Esophagus muscularis mucosa (tissue), 4 donors: ENCODE measurements at regions not wholly inside any gene's neighbourhood (a gene's known extent, or its start where the extent isn't known, plus 50 kb on each side); places are given as distances from the start of the nearest gene placed in this dataset.

Source experiments
- DNase-seq: peaks from one replicate; pipeline ENCODE4 v3.0.0-alpha.2; 2017; ENCODE audit errors: extremely low spot score
- H3K27ac ChIP-seq, 4 donors: fragments of 200-600 bp; sonication (generic); replicated peaks in 1 of 4; 1 replicate in 3 of 4; 2 replicates in 1 of 4; pipeline ENCODE4 v1.5.1; 2016 to 2019; ENCODE audit warnings: mild to moderate bottlenecking in 1 of 4
- H3K27me3 ChIP-seq, 4 donors: fragments of 200-600 bp; sonication (generic); one replicate each; pipeline versions ENCODE4 v1.5.1 to v1.6.0; 2016 to 2019
- H3K36me3 ChIP-seq, 4 donors: fragments of 200-600 bp; sonication (generic); one replicate each; pipeline ENCODE4 v1.5.1; 2016 to 2019
- H3K4me1 ChIP-seq, 4 donors: fragments of 200-600 bp; sonication (generic); one replicate each; pipeline ENCODE4 v1.5.1; 2016 to 2019
- H3K4me3 ChIP-seq, 4 donors: fragments of 200-600 bp; sonication (generic); 1 replicate in 2 of 4; 2 replicates in 2 of 4; pipeline ENCODE4 v1.5.1; 2016 to 2019; ENCODE audit warnings: mild to moderate bottlenecking in 4 of 4, moderate library complexity in 1 of 4
- H3K9me3 ChIP-seq, 4 donors: fragments of 200-600 bp; sonication (generic); 1 replicate in 3 of 4; 2 replicates in 1 of 4; pipeline ENCODE4 v1.5.1; 2016 to 2019
- EP300 ChIP-seq: sonication (generic); formaldehyde crosslinking; IDR thresholded peaks from one replicate; pipeline ENCODE4 v1.6.1; 2017; ENCODE audit warnings: antibody characterized with exemption
- POLR2A ChIP-seq: fragments of 450-650 bp; IDR thresholded peaks from one replicate; pipeline ENCODE4 v1.6.1; 2017; ENCODE audit warnings: antibody characterized with exemption, moderate library complexity, mild to moderate bottlenecking, low read depth
- POLR2AphosphoS5 ChIP-seq, 2 donors: sonication (generic); formaldehyde crosslinking; IDR thresholded peaks; one replicate each; pipeline ENCODE4 v1.6.1; 2017; ENCODE audit warnings: antibody characterized with exemption in 2 of 2
- WGBS: methylation state at CpG from one replicate; pipeline ENCODE4 v1.1.5; 2018; 5-methylcytosine and 5-hydroxymethylcytosine counted together
- intact Hi-C: fragments of 100-400 bp; cut with DNase I; formaldehyde crosslinking; loops from one replicate; pipeline ENCODE4 v1.15.1; 2023
- TF ChIP-seq, protein P1 (sequence below), 3 experiments: fragments of 200-600 bp in 2 of 3; fragments of 450-650 bp in 1 of 3; sonication (generic) in 2 of 3; IDR thresholded peaks; one replicate each; pipeline ENCODE4 v1.5.1; 2017 to 2019; ENCODE audit warnings: antibody characterized with exemption in 3 of 3, mild to moderate bottlenecking in 2 of 3, moderate library complexity in 1 of 3

DNA sequence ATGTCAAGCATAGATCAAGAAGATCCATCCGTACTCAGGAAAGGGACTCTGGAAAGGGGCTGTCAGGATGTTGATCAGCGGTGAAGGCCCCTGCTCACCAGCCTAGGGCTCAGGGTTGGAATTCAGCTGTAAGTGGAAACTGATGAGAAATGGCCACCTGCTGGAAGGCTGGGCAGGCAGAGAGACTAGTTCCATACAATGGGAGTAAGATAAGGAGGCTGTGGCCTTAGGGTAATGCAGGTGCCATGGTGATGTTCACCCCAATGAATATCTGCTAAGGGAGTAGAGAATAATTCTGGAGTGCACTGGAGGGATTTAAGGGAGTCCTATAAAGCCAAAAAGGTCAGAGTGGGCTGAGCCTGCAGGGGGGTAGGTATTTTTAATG, 256.6 kb downstream of the CYRIA start:
- 86% methylated on average over 2 of the region's 2 CpGs for WGBS
- no peaks in the 10 kb centered on the region for H3K27me3 ChIP-seq
- no peak overlapping the region for H3K4me3 ChIP-seq
- no peaks in the 10 kb centered on the region for H3K36me3 ChIP-seq
- no peak for DNase-seq
- no peak overlapping the region for H3K27ac ChIP-seq
- H3K9me3 ChIP-seq: no peaks in the 10 kb centered on the region
- intact Hi-C loops: no loop called here
- H3K4me1 ChIP-seq: peaks cover 0 to 19% (median 0%) of the 10 kb centered on the region in 4 donors
- no peak for TF ChIP-seq POLR2A
- TF ChIP-seq EP300: no peak
- TF ChIP-seq POLR2AphosphoS5 (IDR thresholded peaks at IDR 0.05): no peak
- TF ChIP-seq, protein P1, sequence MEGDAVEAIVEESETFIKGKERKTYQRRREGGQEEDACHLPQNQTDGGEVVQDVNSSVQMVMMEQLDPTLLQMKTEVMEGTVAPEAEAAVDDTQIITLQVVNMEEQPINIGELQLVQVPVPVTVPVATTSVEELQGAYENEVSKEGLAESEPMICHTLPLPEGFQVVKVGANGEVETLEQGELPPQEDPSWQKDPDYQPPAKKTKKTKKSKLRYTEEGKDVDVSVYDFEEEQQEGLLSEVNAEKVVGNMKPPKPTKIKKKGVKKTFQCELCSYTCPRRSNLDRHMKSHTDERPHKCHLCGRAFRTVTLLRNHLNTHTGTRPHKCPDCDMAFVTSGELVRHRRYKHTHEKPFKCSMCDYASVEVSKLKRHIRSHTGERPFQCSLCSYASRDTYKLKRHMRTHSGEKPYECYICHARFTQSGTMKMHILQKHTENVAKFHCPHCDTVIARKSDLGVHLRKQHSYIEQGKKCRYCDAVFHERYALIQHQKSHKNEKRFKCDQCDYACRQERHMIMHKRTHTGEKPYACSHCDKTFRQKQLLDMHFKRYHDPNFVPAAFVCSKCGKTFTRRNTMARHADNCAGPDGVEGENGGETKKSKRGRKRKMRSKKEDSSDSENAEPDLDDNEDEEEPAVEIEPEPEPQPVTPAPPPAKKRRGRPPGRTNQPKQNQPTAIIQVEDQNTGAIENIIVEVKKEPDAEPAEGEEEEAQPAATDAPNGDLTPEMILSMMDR (IDR thresholded peaks at IDR 0.05): no peak

DNA sequence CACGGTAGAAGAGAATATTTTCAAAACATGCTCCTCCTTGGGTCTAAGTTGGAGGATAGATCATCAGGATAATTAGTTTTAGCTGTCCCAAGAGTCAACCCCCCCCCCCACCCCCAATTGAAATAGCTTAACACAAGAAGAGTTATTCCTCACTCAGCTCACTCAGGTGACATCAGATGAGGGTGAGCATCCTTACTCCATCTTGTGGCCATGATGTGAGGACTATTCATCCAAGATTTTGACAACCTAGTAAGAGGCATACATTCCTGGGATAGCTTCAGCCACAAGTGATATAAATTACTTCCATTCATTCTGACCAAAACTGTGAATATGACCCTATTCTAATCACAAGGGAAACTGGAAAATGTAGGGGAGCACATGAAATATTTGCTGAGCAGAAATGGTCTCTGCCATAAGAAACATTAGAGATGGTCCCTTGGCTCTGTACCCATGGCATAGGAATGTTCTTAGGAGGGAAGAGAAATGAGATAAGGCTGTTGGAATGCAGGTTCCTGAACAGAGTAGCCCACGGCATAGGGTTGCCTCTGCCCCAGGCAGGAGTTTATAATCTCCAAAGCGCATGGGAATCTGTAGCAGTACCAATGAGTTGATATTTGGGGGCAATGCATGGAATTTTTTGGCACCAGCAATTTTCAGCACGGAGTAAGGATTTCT, 257.2 kb downstream of the CYRIA start:
- H3K36me3 ChIP-seq: no peaks in the 10 kb centered on the region
- H3K27ac ChIP-seq: no peak overlapping the region
- H3K9me3 ChIP-seq: no peaks in the 10 kb centered on the region
- intact Hi-C loops: no loop called here
- H3K4me1 ChIP-seq: peaks cover 0 to 19% (median 0%) of the 10 kb centered on the region in 4 donors
- TF ChIP-seq, protein P1 (IDR thresholded peaks at IDR 0.05): no peak
- TF ChIP-seq POLR2A (no peak), EP300 (no peak), POLR2AphosphoS5 (IDR thresholded peaks at IDR 0.05) (no peak)
- 61% methylated on average over 4 of the region's 4 CpGs for WGBS
- no peak for DNase-seq
- H3K4me3 ChIP-seq: no peak overlapping the region
- no peaks in the 10 kb centered on the region for H3K27me3 ChIP-seq

DNA sequence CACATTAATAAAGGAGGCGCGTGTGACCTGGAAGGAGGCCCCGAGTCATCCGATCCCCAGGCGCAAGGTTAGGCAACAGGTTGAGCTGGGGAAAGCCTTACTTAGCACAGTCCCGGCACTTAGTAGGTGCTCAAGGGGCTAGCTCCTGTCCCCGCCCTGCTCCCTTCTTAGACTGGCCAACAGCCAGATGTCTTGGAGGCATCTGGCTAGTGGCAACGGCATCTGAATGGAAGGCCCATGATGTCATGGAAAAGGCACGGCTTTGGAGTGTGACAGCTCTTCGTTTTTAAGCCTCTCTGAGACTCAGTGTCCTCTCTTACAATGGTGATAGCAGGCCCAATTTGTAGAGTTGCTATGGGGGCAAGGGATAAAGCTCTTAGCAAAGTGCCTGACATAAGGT, 258.3 kb downstream of the CYRIA start:
- peaks cover 0 to 19% (median 0%) of the 10 kb centered on the region in 4 donors for H3K4me1 ChIP-seq
- TF ChIP-seq POLR2AphosphoS5 (IDR thresholded peaks at IDR 0.05): no peak
- no peak for TF ChIP-seq POLR2A
- TF ChIP-seq EP300: no peak
- TF ChIP-seq, protein P1 (IDR thresholded peaks at IDR 0.05): no peak
- no peak overlapping the region for H3K27ac ChIP-seq
- H3K9me3 ChIP-seq: no peaks in the 10 kb centered on the region
- intact Hi-C loops: no loop called here
- 69% methylated on average over 10 of the region's 10 CpGs for WGBS
- H3K4me3 ChIP-seq: no peak overlapping the region
- no peak for DNase-seq
- no peaks in the 10 kb centered on the region for H3K36me3 ChIP-seq
- no peaks in the 10 kb centered on the region for H3K27me3 ChIP-seq

DNA sequence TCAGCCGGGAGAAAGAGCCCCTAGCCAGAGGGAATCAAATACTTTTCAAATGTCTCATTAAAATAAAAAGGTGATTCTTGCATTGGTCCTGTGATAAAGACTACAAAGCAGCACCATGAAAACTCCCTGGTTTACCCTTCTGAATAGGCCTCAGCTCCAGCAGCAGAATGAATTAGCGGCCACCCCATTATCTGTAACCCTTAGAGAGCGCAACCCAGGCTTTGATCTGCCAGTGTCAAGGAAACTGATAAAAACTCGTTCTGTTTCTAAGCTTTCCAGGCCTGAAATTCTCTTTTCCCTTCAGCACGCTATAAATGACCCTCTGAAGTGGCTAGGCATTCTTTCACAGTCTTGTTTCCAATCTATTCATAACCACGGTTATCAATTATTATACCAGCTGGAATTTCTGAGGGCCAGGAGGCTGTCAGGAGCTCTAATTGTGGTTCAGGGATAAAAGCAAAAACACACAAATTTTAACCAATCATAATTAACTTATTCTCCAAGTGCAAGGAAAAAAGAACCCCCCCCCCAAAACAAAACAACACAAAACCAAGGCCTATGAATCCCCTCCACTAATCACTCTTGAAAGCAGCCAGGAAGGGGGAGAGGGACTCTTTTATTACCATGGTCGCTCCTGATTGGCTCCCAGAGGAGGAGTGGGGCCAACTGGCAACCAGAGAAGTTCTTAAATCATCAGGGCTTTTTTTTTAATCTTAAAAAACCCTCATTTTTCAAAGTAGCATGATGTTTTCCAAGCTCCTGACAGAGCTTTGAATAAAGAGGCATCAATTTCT, 258.9 kb downstream of the CYRIA start:
- H3K36me3 ChIP-seq: no peaks in the 10 kb centered on the region
- peaks cover 0 to 19% (median 0%) of the 10 kb centered on the region in 4 donors for H3K4me1 ChIP-seq
- no peak for TF ChIP-seq POLR2AphosphoS5 (IDR thresholded peaks at IDR 0.05)
- no peak for TF ChIP-seq EP300
- no peak for TF ChIP-seq POLR2A
- TF ChIP-seq, protein P1 (IDR thresholded peaks at IDR 0.05): no peak
- 75% methylated on average over 7 of the region's 7 CpGs for WGBS
- no peaks in the 10 kb centered on the region for H3K27me3 ChIP-seq
- no peaks in the 10 kb centered on the region for H3K9me3 ChIP-seq
- no peak overlapping the region for H3K4me3 ChIP-seq
- H3K27ac ChIP-seq: no peak overlapping the region
- DNase-seq: no peak
- intact Hi-C loops: no loop called here
